ENCODE measurements at regions not wholly inside any gene's neighbourhood (a gene's known extent, or its start where the extent isn't known, plus 50 kb on each side); places are given as distances from the start of the nearest gene placed in this dataset.

- WGBS (ENCODE audit: extremely low coverage, insufficient read length, low lambda C conversion rate), result no CpG with 5 or more reads among the region's 1 CpG
- H3K18ac ChIP-seq (ENCODE audit: insufficient read length, low read depth, low read length), result no peak overlapping the region
- no peak overlapping the region for H4K5ac ChIP-seq (ENCODE audit: insufficient read length, low read depth, low read length)
- H2BK120ac ChIP-seq (ENCODE audit: low read depth, low read length, poor library complexity, severe bottlenecking), result no peak overlapping the region
- H3K9me3 ChIP-seq (ENCODE audit: control insufficient read depth, low read depth, low read length), result no peaks in the 10 kb centered on the region
- H4K8ac ChIP-seq (replicated peaks; ENCODE audit: insufficient read length, low read depth, low read length), result no peak overlapping the region
- no peak for TF ChIP-seq CTCF (conservative IDR thresholded peaks at IDR 0.05)
- no peak overlapping the region for H3K9ac ChIP-seq (ENCODE audit: extremely low read depth, insufficient read length, low read length)
- H3K79me2 ChIP-seq (ENCODE audit: insufficient read depth, low read length), result no peaks in the 10 kb centered on the region
- no peak overlapping the region for H3K4ac ChIP-seq (ENCODE audit: low read depth, low read length)
- no peak overlapping the region for H3K23ac ChIP-seq (ENCODE audit: insufficient read length, low read depth, low read length)
- Mint-ChIP-seq H3K4me1 (peaks cover 0 to 3% of the 10 kb centered on the region in 2 experiments; a peak in 1 of 4 replicates), H3K4me3 (no peak overlapping the region), H3K36me3 (ENCODE audit: insufficient read depth in 1 of 3, low read depth in 3 of 3) (no peaks in the 10 kb centered on the region), H3K27me3 (ENCODE audit: low read depth) (no peaks in the 10 kb centered on the region), H3K27ac (no peak overlapping the region), H3K9me3 (no peaks in the 10 kb centered on the region)
- no peaks in the 10 kb centered on the region for H3K27me3 ChIP-seq (ENCODE audit: insufficient read depth, low read length)
- H2AFZ ChIP-seq (ENCODE audit: low read length), result no peak overlapping the region
- no peak overlapping the region for H2BK20ac ChIP-seq (ENCODE audit: low read depth, low read length, poor library complexity, severe bottlenecking)
- no peaks in the 10 kb centered on the region for H3K79me1 ChIP-seq (ENCODE audit: insufficient read depth, low read depth, low read length, poor library complexity, severe bottlenecking)
- no peak overlapping the region for H3K14ac ChIP-seq (ENCODE audit: insufficient read depth, low read length)
- no peak overlapping the region for H3K4me2 ChIP-seq (ENCODE audit: insufficient read depth, insufficient read length, low read length)
- H2AK5ac ChIP-seq (ENCODE audit: insufficient read length, low read length), result no peak overlapping the region
- H2BK12ac ChIP-seq (ENCODE audit: insufficient read length, low read depth, low read length), result no peak overlapping the region
- no peak overlapping the region for H3K56ac ChIP-seq (ENCODE audit: insufficient read length, low read depth, low read length)
- no peak overlapping the region for H2BK15ac ChIP-seq (ENCODE audit: low read depth, low read length)
- H3K4me1 ChIP-seq (ENCODE audit: insufficient read depth, low read length), result no peaks in the 10 kb centered on the region
- no peak overlapping the region for H2BK5ac ChIP-seq (ENCODE audit: insufficient read length, low read length)
- H3K23me2 ChIP-seq (ENCODE audit: insufficient read length, low read depth, low read length, poor library complexity, severe bottlenecking), result no peaks in the 10 kb centered on the region
- no peaks in the 10 kb centered on the region for H4K20me1 ChIP-seq (ENCODE audit: control insufficient read depth, insufficient read depth, insufficient read length)
- H3K27ac ChIP-seq (ENCODE audit: insufficient read length, low read depth, low read length), result no peak overlapping the region
- H4K91ac ChIP-seq (ENCODE audit: insufficient read length, low read depth, low read length), result no peak overlapping the region
- H3T11ph ChIP-seq (ENCODE audit: low read length), result no peak overlapping the region
- DNase-seq, result no peak
Measured at GRCh38 chr7:124557587-124557986, 208.0 kb downstream of the GPR37 start.

Data from H9 (cell line).